ENCODE measurements at regions not wholly inside any gene's neighbourhood (a gene's known extent, or its start where the extent isn't known, plus 50 kb on each side); places are given as distances from the start of the nearest gene placed in this dataset.
"Not testable (repeated sequence)": the region's sequence is repeated elsewhere in the genome, so short reads cannot be mapped to it uniquely, and the experiment has no call there.

DNA sequence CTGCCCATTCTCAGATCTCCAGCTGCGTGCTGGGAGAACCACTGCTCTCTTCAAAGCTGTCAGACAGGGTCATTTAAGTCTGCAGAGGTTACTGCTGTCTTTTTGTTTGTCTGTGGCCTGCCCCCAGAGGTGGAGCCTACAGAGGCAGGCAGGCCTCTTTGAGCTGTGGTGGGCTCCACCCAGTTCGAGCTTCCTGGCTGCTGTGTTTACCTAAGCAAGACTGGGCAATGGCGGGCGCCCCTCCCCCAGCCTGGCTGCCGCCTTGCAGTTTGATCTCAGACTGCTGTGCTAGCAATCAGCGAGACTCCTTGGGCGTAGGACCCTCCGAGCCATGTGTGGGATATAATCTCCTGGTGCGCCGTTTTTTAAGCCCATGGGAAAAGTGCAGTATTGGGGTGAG is 497.3 kb upstream of the SPRED2 start:
- CTCF ChIA-PET (ENCODE audit: low intra/inter-chr PET ratio, low total read pairs); POLR2A ChIA-PET: not testable (repeated sequence)
- peak; percentile 43; the same call in 1 of the 2 replicates for TF ChIP-seq SP5 (CRISPR knock-in tag; IDR thresholded peaks at IDR 0.05; ENCODE audit: borderline replicate concordance, low read depth)
- TF ChIP-seq, protein P1, sequence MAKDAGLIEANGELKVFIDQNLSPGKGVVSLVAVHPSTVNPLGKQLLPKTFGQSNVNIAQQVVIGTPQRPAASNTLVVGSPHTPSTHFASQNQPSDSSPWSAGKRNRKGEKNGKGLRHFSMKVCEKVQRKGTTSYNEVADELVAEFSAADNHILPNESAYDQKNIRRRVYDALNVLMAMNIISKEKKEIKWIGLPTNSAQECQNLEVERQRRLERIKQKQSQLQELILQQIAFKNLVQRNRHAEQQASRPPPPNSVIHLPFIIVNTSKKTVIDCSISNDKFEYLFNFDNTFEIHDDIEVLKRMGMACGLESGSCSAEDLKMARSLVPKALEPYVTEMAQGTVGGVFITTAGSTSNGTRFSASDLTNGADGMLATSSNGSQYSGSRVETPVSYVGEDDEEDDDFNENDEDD (CRISPR knock-in tag; IDR thresholded peaks at IDR 0.05; ENCODE audit: borderline replicate concordance) = 0 out of 2 replicates have a peak, but pooled peaks have one; percentile 17
- peak; percentile 38; the same call in 1 of the 2 replicates for TF ChIP-seq ETV5 (CRISPR knock-in tag; IDR thresholded peaks at IDR 0.05; ENCODE audit: borderline replicate concordance)
- TF ChIP-seq ZNF292 (CRISPR knock-in tag; IDR thresholded peaks at IDR 0.05; ENCODE audit: borderline replicate concordance, low read depth) = 0 out of 2 replicates have a peak, but pooled peaks have one; percentile 53
- TF ChIP-seq, protein P2, sequence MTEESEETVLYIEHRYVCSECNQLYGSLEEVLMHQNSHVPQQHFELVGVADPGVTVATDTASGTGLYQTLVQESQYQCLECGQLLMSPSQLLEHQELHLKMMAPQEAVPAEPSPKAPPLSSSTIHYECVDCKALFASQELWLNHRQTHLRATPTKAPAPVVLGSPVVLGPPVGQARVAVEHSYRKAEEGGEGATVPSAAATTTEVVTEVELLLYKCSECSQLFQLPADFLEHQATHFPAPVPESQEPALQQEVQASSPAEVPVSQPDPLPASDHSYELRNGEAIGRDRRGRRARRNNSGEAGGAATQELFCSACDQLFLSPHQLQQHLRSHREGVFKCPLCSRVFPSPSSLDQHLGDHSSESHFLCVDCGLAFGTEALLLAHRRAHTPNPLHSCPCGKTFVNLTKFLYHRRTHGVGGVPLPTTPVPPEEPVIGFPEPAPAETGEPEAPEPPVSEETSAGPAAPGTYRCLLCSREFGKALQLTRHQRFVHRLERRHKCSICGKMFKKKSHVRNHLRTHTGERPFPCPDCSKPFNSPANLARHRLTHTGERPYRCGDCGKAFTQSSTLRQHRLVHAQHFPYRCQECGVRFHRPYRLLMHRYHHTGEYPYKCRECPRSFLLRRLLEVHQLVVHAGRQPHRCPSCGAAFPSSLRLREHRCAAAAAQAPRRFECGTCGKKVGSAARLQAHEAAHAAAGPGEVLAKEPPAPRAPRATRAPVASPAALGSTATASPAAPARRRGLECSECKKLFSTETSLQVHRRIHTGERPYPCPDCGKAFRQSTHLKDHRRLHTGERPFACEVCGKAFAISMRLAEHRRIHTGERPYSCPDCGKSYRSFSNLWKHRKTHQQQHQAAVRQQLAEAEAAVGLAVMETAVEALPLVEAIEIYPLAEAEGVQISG (CRISPR knock-in tag; IDR thresholded peaks at IDR 0.05) = peak; percentile 47
- peak; percentile 33 for TF ChIP-seq YY1 (IDR thresholded peaks at IDR 0.05; ENCODE audit: insufficient read depth, insufficient replicate concordance, low read depth, low read length)
- TF ChIP-seq GABPB1 (CRISPR knock-in tag; IDR thresholded peaks at IDR 0.05) = peak; percentile 52; the same call in 1 of the 2 replicates
- 0 out of 2 replicates have a peak, but pooled peaks have one; percentile 31 for TF ChIP-seq SP4 (CRISPR knock-in tag; IDR thresholded peaks at IDR 0.05)
- TF ChIP-seq YEATS4 (CRISPR knock-in tag; IDR thresholded peaks at IDR 0.05; ENCODE audit: borderline replicate concordance) = 0 out of 2 replicates have a peak, but pooled peaks have one; percentile 34
- 0 out of 2 replicates have a peak, but pooled peaks have one; percentile 31 for TF ChIP-seq ZNF264 (CRISPR knock-in tag; IDR thresholded peaks at IDR 0.05)
- 0 out of 2 replicates have a peak, but pooled peaks have one; percentile 45 for TF ChIP-seq FOXK1 (CRISPR knock-in tag; IDR thresholded peaks at IDR 0.05; ENCODE audit: borderline replicate concordance, low read depth)
- 0 out of 2 replicates have a peak, but pooled peaks have one; percentile 23 for TF ChIP-seq ZFY (CRISPR knock-in tag; IDR thresholded peaks at IDR 0.05)
- TF ChIP-seq FOXA3 (CRISPR knock-in tag; IDR thresholded peaks at IDR 0.05) = peak; percentile 85
- TF ChIP-seq ZNF644 (CRISPR knock-in tag; IDR thresholded peaks at IDR 0.05; ENCODE audit: low read depth) = 0 out of 2 replicates have a peak, but pooled peaks have one; percentile 40
- 0 out of 2 replicates have a peak, but pooled peaks have one; percentile 29 for TF ChIP-seq ZNF747 (CRISPR knock-in tag; IDR thresholded peaks at IDR 0.05; ENCODE audit: borderline replicate concordance)
- peak; percentile 58; the same call in 1 of the 2 replicates for TF ChIP-seq TARDBP (CRISPR knock-in tag; IDR thresholded peaks at IDR 0.05)
- 0 out of 2 replicates have a peak, but pooled peaks have one; percentile 29 for TF ChIP-seq MYC (CRISPR knock-in tag; IDR thresholded peaks at IDR 0.05; ENCODE audit: borderline replicate concordance)
- peak; percentile 50 for TF ChIP-seq ELF1 (CRISPR knock-in tag; IDR thresholded peaks at IDR 0.05)
- TF ChIP-seq, protein P3, sequence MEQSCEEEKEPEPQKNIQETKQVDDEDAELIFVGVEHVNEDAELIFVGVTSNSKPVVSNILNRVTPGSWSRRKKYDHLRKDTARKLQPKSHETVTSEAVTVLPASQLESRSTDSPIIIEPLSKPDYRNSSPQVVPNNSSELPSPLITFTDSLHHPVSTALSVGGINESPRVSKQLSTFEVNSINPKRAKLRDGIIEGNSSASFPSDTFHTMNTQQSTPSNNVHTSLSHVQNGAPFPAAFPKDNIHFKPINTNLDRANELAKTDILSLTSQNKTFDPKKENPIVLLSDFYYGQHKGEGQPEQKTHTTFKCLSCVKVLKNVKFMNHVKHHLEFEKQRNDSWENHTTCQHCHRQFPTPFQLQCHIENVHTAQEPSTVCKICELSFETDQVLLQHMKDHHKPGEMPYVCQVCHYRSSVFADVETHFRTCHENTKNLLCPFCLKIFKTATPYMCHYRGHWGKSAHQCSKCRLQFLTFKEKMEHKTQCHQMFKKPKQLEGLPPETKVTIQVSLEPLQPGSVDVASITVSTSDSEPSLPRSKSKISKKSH (CRISPR knock-in tag; IDR thresholded peaks at IDR 0.05; ENCODE audit: borderline replicate concordance) = 0 out of 2 replicates have a peak, but pooled peaks have one; percentile 58
- peak; percentile 63; the same call in 1 of the 2 replicates for TF ChIP-seq HOXA3 (CRISPR knock-in tag; IDR thresholded peaks at IDR 0.05)
- peak; percentile 48; the same call in 1 of the 2 replicates for TF ChIP-seq RARA (CRISPR knock-in tag; IDR thresholded peaks at IDR 0.05)

More for the DNA sequence above, 497.3 kb upstream of the SPRED2 start:
- BruUV-seq (replicated peaks); intact Hi-C loops (cut with micrococcal nuclease; ENCODE audit: unreplicated experiment); H2AFZ ChIP-seq (ENCODE audit: low read length); H3K36me3 ChIP-seq (replicated peaks in 1 of 2; ENCODE audit: control insufficient read depth in 1 of 2, insufficient read depth in 2 of 2, low read length in 2 of 2); H3K9ac ChIP-seq (ENCODE audit: insufficient read depth, low read depth, low read length); H3K79me2 ChIP-seq (ENCODE audit: insufficient read depth, low read length); in situ Hi-C loops (cut with HindIII; ENCODE audit: extremely low pct_ligation_motif_present, low pct_unique_long_range_greater_than_20kb); ATAC-seq; H3K27me3 ChIP-seq (ENCODE audit: control insufficient read depth in 1 of 2, insufficient read depth in 2 of 2, low read length in 2 of 2); H3K4me3 ChIP-seq (replicated peaks in 1 of 3; ENCODE audit: insufficient read depth in 1 of 3, low read depth in 2 of 3, low read length in 3 of 3); H4K20me1 ChIP-seq (ENCODE audit: insufficient read depth, low read length); DNase-seq (ENCODE audit: low spot score); FAIRE-seq; H3K9me3 ChIP-seq (ENCODE audit: low read length); H3K27ac ChIP-seq (ENCODE audit: extremely low read length, insufficient read depth, low read length); H3K4me1 ChIP-seq (ENCODE audit: insufficient read depth, low read length): not testable (repeated sequence)
- H3K4me2 ChIP-seq (ENCODE audit: low read depth, low read length) = 0 out of 2 replicates have a peak overlapping the region, but pooled peaks have one; percentile 27
- 11% methylated on average over 8 of the region's 10 CpGs for WGBS (ENCODE audit: low lambda C conversion rate)
